Liver (tissue), 3 donors: ENCODE measurements at regions not wholly inside any gene's neighbourhood (a gene's known extent, or its start where the extent isn't known, plus 50 kb on each side); places are given as distances from the start of the nearest gene placed in this dataset.

Source experiments
- ATF3 ChIP-seq: IDR thresholded peaks from 2 replicates; pipeline ENCODE4 v1.6.1; 2016; ENCODE audit warnings: antibody characterized with exemption
- CTCF ChIP-seq: fragments of 150-350 bp; IDR thresholded peaks from 2 replicates; pipeline ENCODE4 v1.5.1; 2017; ENCODE audit warnings: improper control_type of control experiment, low read depth, low read length; ENCODE audit not compliant: missing input control
- EGR1 ChIP-seq, 2 donors: IDR thresholded peaks; 2 replicates each; pipeline ENCODE4 v1.6.1; 2016 to 2018; ENCODE audit warnings: antibody characterized with exemption in 2 of 2, low read depth in 2 of 2
- GABPA ChIP-seq, 2 donors: IDR thresholded peaks in 1 of 2; conservative IDR thresholded peaks in 1 of 2; 2 replicates each; pipeline ENCODE4 v1.6.1; 2016; ENCODE audit warnings: antibody characterized with exemption in 2 of 2, mild to moderate bottlenecking in 1 of 2, moderate library complexity in 1 of 2
- HNF4A ChIP-seq, 2 donors: conservative IDR thresholded peaks; 2 replicates each; pipeline ENCODE4 v1.6.1; 2016; ENCODE audit warnings: antibody characterized with exemption in 2 of 2, mild to moderate bottlenecking in 2 of 2
- HNF4G ChIP-seq: IDR thresholded peaks from 2 replicates; pipeline ENCODE4 v1.6.1; 2016; ENCODE audit warnings: antibody characterized with exemption
- JUND ChIP-seq, 2 donors: IDR thresholded peaks; 2 replicates each; pipeline ENCODE4 v1.6.1; 2016; ENCODE audit warnings: antibody characterized with exemption in 2 of 2
- MAX ChIP-seq: IDR thresholded peaks from 2 replicates; pipeline ENCODE4 v1.6.1; 2016; ENCODE audit warnings: antibody characterized with exemption
- RAD21 ChIP-seq, 2 donors: IDR thresholded peaks; 2 replicates each; pipeline ENCODE4 v1.6.1; 2016; ENCODE audit warnings: antibody characterized with exemption in 2 of 2, mild to moderate bottlenecking in 2 of 2
- REST ChIP-seq: IDR thresholded peaks from 2 replicates; pipeline ENCODE4 v1.6.1; 2016; ENCODE audit warnings: antibody characterized with exemption, mild to moderate bottlenecking
- SP1 ChIP-seq: IDR thresholded peaks from 2 replicates; pipeline ENCODE4 v1.6.1; 2018; ENCODE audit warnings: antibody characterized with exemption, mild to moderate bottlenecking
- YY1 ChIP-seq: IDR thresholded peaks from 2 replicates; pipeline ENCODE4 v1.6.1; 2016; ENCODE audit warnings: antibody characterized with exemption, mild to moderate bottlenecking
- ZBTB33 ChIP-seq: IDR thresholded peaks from 2 replicates; pipeline ENCODE4 v1.6.1; 2016; ENCODE audit warnings: antibody characterized with exemption
- donor health status: healthy.
- donor health status: healthy.

- TF ChIP-seq HNF4G = no peak
- no peak for TF ChIP-seq ZBTB33
- TF ChIP-seq CTCF = no peak
- TF ChIP-seq HNF4A (conservative IDR thresholded peaks at IDR 0.05) = no peak
- TF ChIP-seq RAD21 (IDR thresholded peaks at IDR 0.05) = no peak
- no peak for TF ChIP-seq SP1
- TF ChIP-seq ATF3 = no peak
- TF ChIP-seq YY1 = no peak
- TF ChIP-seq REST = no peak
- TF ChIP-seq JUND (IDR thresholded peaks at IDR 0.05) = no peak
- no peak for TF ChIP-seq EGR1 (IDR thresholded peaks at IDR 0.05; ENCODE audit: low read depth in 2 of 2)
- no peak for TF ChIP-seq GABPA (IDR thresholded peaks at IDR 0.05 in 1 of 2, conservative IDR thresholded peaks at IDR 0.05 in 1 of 2)
- no peak for TF ChIP-seq MAX
Observed at GRCh38 chr2:120669121-120669952, 66.3 kb upstream of the GLI2 start.
